Left cardiac atrium (tissue), 4 donors: ENCODE measurements at regions not wholly inside any gene's neighbourhood (a gene's known extent, or its start where the extent isn't known, plus 50 kb on each side); places are given as distances from the start of the nearest gene placed in this dataset.

ENCODE experiments used
- ATAC-seq, 2 donors: fragments of 200-7000 bp; cut with Tn5 transposase; one replicate each; pipeline ENCODE4 v1.9.1; 2020; ENCODE audit warnings: mild to moderate bottlenecking in 2 of 2, moderate library complexity in 2 of 2
- DNase-seq: peaks from one replicate; pipeline ENCODE4 v3.0.0-alpha.2; 2020
- intact Hi-C, 2 donors: fragments of 100-400 bp; cut with DNase I; formaldehyde crosslinking; loops; one replicate each; pipeline versions ENCODE4 v1.14.1 to v1.15.1; 2022 to 2023
- donor health status: DM: no; HTN: yes; CAD: no.
- donor health status: DM: no; HTN: yes; CAD: no; lungs with severe emphysema.
- donor health status: DM: yes; HTN: yes; CAD: no.
- donor health status: Dilated cardiomyopathy.

DNA sequence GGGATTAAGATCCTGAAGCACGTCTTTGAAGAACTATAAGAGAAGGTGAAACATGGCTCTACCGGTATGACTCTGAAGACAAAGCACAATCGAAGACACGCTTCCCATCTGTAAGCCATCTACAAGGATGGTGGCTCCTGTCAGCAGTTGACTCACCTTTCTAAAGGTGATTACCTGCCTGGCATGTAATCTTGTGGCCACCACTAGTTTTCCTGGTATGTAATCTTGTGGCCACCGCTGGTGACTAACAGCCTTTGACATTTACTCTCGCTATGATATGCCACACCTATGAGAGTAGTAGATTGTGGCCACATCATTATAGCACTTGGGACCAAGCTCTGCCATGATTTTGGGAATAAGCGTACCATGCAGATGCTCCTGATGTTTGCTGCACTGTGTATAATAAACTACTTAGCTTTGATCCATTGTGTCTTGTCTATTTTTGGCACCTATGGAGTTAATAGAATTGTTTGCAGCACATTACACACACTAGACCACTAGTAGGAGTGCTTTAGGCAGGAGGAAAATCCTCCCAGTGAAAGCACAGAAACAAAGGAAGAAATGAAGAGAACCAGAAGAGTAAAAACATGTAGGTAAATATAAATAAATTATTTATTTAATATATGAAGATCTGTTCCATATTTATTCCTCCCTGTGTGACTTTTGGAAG lies 59.8 kb downstream of the VAX1 start:
- DNase-seq (no peak), ATAC-seq (no peak)
- intact Hi-C loops = no loop called here

DNA sequence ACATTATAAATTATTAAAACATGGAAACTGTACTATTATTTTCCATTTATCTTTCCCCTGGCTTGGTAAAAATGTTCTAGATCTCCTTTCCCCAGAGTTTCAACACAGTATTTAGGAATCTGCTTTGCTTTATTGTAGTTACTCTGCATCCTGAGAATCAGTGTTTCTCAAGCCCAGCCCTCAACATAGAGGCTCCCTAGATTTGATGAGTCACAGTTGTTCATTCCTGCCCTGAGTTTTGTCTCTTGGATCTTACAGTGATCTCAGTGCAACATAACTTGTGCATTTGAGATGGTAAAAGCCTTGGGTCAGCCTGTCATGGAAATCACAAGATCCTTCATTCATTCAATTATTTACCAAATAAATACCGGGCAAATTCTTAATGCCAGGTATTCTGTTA lies 63.0 kb downstream of the VAX1 start:
- DNase-seq = no peak
- intact Hi-C loops = no loop called here
- ATAC-seq = no peak

DNA sequence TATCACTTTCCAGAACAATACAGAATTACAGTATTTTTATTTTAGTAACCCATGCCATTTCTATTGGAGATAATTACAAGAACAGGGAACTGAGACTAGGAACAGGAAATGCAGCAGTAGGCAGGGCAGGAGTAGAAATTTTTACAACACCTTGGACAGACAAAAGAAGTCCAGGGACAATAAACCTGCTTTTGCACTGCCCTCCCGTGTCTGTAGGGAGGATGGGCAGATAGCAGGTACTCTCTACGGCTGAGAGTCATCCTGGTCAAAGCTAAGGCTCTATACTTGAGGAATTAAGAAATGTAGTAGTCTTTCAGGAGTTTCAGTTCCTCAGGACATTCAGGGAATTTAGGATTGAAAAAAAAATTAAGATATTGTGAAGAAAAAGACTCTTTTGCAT lies 63.4 kb downstream of the VAX1 start:
- intact Hi-C loops = loop anchor here in 1 of 2 donors (5.0 kb wide), 1 partner anchor 277 kb away; no protein-coding TSS in a partner anchor
- ATAC-seq (no peak), DNase-seq (no peak)

DNA sequence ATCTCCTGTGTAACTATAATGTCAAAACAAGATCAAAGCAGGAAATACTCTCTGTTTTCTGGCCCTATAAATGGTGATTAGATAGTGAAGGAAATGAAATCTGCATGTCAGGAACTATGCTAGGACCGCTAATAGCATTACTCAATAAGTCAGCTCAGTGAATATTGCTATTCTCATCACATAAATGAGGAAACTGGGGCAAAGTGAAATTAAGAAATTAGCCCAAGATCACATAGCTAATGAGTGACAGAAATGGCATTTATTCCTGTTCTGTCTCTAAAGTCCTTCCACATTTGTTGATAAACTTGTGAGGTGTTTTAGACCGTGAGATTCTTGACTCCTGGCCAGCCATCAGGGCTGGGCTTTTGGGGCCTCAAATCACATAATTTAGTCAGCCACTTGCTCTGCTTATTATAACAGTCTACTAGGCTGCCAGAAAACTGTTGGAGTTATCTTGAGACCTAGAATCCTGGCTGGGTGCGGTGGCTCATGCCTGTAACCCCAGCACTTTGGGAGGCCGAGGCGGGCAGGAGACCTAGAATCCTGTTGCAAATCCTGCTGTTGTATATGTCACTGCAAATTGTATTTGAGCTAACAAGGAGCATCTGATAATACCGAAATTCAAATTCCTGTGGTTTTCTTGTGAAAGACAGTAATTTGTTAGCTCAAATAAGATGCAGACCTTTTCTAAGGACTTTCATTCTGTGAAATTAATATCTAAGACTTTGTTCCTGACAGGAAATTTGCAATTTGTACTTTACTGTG lies 66.5 kb upstream of the SHTN1 start:
- intact Hi-C loops = loop anchor here in 1 of 2 donors (5.0 kb wide), 1 partner anchor 274 kb away; no protein-coding TSS in a partner anchor
- no peak for DNase-seq
- ATAC-seq = no peak
